ENCODE measurements at regions not wholly inside any gene's neighbourhood (a gene's known extent, or its start where the extent isn't known, plus 50 kb on each side); places are given as distances from the start of the nearest gene placed in this dataset.

- no peak for TF ChIP-seq CTCF (IDR thresholded peaks at IDR 0.05; ENCODE audit: control extremely low read depth, extremely low read depth)
- Histone ChIP-seq H3K9me3 (ENCODE audit: control insufficient read depth in 4 of 4, insufficient read depth in 3 of 4, low read length in 3 of 4) (no peaks in the 10 kb centered on the region), H3K4me3 (no peak overlapping the region), H3K4me1 (ENCODE audit: control insufficient read depth in 5 of 5, insufficient read depth in 5 of 5, low read length in 5 of 5) (no peaks in the 10 kb centered on the region), H3K36me3 (ENCODE audit: control insufficient read depth in 4 of 4, insufficient read depth in 4 of 4, low read length in 4 of 4) (no peaks in the 10 kb centered on the region), H3K9ac (ENCODE audit: insufficient read depth in 1 of 2, low read length in 2 of 2) (no peak overlapping the region), H3K27ac (ENCODE audit: low read depth in 1 of 2, low read length in 1 of 2) (no peak overlapping the region), H3K27me3 (ENCODE audit: control insufficient read depth in 3 of 3, insufficient read depth in 3 of 3, low read length in 2 of 3) (no peaks in the 10 kb centered on the region)
- no peak for DNase-seq
- 85 to 89% methylated on average over 2 of the region's 2 CpGs for WGBS, 2 donors
- ATAC-seq (ENCODE audit: insufficient read depth, low FRiP score) = no peak
Measured at GRCh38 chr3:96711816-96712215, 102.6 kb upstream of the EPHA6 start.

- no peaks in the 10 kb centered on the region for H3K27me3 ChIP-seq (ENCODE audit: control insufficient read depth in 3 of 3, insufficient read depth in 3 of 3, low read length in 2 of 3)
- H3K9me3 ChIP-seq (ENCODE audit: control insufficient read depth in 4 of 4, insufficient read depth in 3 of 4, low read length in 3 of 4) = no peaks in the 10 kb centered on the region
- WGBS, 2 donors = 52 to 68% methylated on average over 2 of the region's 2 CpGs
- DNase-seq (no peak), ATAC-seq (ENCODE audit: insufficient read depth, low FRiP score) (no peak)
- no peaks in the 10 kb centered on the region for H3K36me3 ChIP-seq (ENCODE audit: control insufficient read depth in 4 of 4, insufficient read depth in 4 of 4, low read length in 4 of 4)
- no peak for TF ChIP-seq CTCF (IDR thresholded peaks at IDR 0.05; ENCODE audit: control extremely low read depth, extremely low read depth)
- no peaks in the 10 kb centered on the region for H3K4me1 ChIP-seq (ENCODE audit: control insufficient read depth in 5 of 5, insufficient read depth in 5 of 5, low read length in 5 of 5)
- no peak overlapping the region for H3K27ac ChIP-seq (ENCODE audit: low read depth in 1 of 2, low read length in 1 of 2)
- H3K4me3 ChIP-seq = no peak overlapping the region
- H3K9ac ChIP-seq (ENCODE audit: insufficient read depth in 1 of 2, low read length in 2 of 2) = no peak overlapping the region
Measured at GRCh38 chr3:96712792-96713191, 101.6 kb upstream of the EPHA6 start.

DNA sequence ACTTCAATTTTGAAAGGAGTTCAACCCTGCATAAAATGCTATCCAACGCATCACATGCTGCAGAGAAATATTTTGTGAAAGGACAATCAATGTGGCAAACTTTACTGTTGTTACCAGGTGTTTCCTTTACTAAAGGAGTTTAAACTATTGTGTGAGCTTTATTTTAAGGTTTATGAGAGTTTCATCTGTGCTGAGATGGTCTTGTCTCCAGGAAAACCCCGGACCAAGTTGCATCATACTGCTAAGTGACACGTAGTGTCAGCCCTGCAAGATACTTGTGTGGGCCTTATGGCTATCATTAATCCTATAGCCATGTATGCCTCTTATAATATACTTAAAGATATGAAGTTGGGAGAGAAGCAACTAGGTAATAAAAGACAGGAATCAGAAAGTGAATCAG is 94.5 kb upstream of the EPHA6 start:
- TF ChIP-seq CTCF (IDR thresholded peaks at IDR 0.05; ENCODE audit: control extremely low read depth, extremely low read depth) = no peak
- no peaks in the 10 kb centered on the region for H3K4me1 ChIP-seq (ENCODE audit: control insufficient read depth in 5 of 5, insufficient read depth in 5 of 5, low read length in 5 of 5)
- no peak overlapping the region for H3K27ac ChIP-seq (ENCODE audit: low read depth in 1 of 2, low read length in 1 of 2)
- 65 to 74% methylated on average over 3 of the region's 3 CpGs for WGBS, 2 donors
- no peak overlapping the region for H3K9ac ChIP-seq (ENCODE audit: insufficient read depth in 1 of 2, low read length in 2 of 2)
- no peak for DNase-seq
- H3K27me3 ChIP-seq (ENCODE audit: control insufficient read depth in 3 of 3, insufficient read depth in 3 of 3, low read length in 2 of 3) = no peaks in the 10 kb centered on the region
- no peak overlapping the region for H3K4me3 ChIP-seq
- H3K9me3 ChIP-seq (ENCODE audit: control insufficient read depth in 4 of 4, insufficient read depth in 3 of 4, low read length in 3 of 4) = no peaks in the 10 kb centered on the region
- no peaks in the 10 kb centered on the region for H3K36me3 ChIP-seq (ENCODE audit: control insufficient read depth in 4 of 4, insufficient read depth in 4 of 4, low read length in 4 of 4)
- no peak for ATAC-seq (ENCODE audit: insufficient read depth, low FRiP score)

DNA sequence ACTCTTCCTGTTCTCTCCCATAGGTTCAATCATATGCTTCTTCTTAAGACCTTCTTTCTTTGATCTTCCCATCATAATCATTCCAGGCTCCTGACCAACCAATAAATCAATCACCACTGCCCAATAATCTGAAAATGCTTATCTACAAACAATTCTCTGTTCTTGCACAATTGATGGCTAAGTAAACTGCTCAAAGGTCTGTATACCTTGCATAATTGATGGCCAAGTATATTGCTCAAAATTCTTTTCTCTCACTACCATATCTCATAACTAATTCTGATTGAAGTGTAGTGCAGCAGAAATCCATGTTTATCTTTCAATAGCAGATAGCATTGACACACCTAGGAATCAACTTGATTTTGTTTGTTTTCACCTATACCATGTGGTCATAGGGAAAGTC is 83.4 kb upstream of the EPHA6 start:
- H3K9ac ChIP-seq (ENCODE audit: insufficient read depth in 1 of 2, low read length in 2 of 2) = no peak overlapping the region
- no peak for TF ChIP-seq CTCF (IDR thresholded peaks at IDR 0.05; ENCODE audit: control extremely low read depth, extremely low read depth)
- DNase-seq (no peak), ATAC-seq (ENCODE audit: insufficient read depth, low FRiP score) (no peak)
- no peak overlapping the region for H3K4me3 ChIP-seq
- no peaks in the 10 kb centered on the region for H3K4me1 ChIP-seq (ENCODE audit: control insufficient read depth in 5 of 5, insufficient read depth in 5 of 5, low read length in 5 of 5)
- H3K36me3 ChIP-seq (ENCODE audit: control insufficient read depth in 4 of 4, insufficient read depth in 4 of 4, low read length in 4 of 4) = no peaks in the 10 kb centered on the region
- H3K27ac ChIP-seq (ENCODE audit: low read depth in 1 of 2, low read length in 1 of 2) = no peak overlapping the region
- no peaks in the 10 kb centered on the region for H3K27me3 ChIP-seq (ENCODE audit: control insufficient read depth in 3 of 3, insufficient read depth in 3 of 3, low read length in 2 of 3)
- H3K9me3 ChIP-seq (ENCODE audit: control insufficient read depth in 4 of 4, insufficient read depth in 3 of 4, low read length in 3 of 4) = no peaks in the 10 kb centered on the region

All from lung (tissue), 11 donors.